NCI-H774 (cell line): ENCODE measurements at regions not wholly inside any gene's neighbourhood (a gene's known extent, or its start where the extent isn't known, plus 50 kb on each side); places are given as distances from the start of the nearest gene placed in this dataset.
"Not testable (repeated sequence)": the region's sequence is repeated elsewhere in the genome, so short reads cannot be mapped to it uniquely, and the experiment has no call there.

Experiments used
- DNase-seq: peaks from one replicate; lab custom pipeline; 2025; lab: John Stamatoyannopoulos, UW

DNA sequence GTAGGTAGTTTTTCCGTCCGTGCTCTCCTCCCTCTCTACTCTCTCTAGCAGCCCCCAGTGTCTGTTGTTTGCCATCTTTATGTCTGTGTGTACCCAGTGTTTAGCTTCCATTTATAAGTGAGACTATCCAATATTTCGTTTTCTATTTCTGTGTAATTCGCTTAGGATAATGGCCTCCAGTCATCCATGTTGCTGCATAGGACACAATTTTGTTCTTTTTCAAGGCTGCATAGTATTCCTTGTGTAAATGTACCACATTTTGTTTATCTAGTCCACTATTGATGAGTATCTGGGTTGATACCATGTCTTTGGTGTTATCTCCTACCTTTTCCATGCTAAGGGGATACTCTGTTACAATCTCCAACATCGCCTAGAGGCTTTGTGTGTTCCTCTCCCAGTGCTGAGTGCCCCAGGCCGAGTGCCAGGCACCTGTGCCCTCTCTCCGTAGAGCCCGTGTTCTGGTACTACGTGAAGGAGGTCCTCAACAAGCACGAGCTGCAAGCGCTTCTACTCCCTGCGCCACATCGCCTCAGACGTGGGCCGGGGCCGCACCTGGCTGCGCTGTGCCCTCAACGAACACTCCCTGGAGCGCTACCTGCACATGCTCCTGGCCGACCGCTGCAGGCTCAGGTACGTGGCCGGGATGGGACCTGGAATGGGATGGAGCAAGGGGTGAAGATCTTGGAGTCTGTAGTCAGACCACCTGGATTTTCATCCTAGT, 51.0 kb downstream of the NPIPB11 start:
- not testable (repeated sequence) for DNase-seq

DNA sequence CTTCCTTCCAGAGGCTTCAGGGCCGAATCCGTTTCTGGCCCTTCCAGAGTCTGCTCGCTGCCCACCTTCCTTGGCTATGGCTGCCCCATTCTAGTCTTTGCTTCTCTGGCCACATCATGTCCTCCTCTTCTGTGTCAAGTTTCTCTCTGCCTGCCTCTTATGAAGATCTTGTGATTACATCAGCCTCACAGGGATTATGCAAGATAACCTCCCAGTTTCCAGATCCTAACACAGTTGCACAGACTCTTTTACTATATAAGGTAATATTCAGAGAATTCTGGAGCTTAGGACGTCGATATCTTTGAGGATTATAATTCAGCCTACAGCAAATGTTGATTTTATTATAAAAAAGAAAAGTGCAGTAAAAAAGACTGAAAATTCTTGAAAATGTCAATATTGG, 52.1 kb downstream of the NPIPB11 start:
- not testable (repeated sequence) for DNase-seq

- not testable (repeated sequence) for DNase-seq
Observed at GRCh38 chr16:29352617-29352999, 53.9 kb downstream of the NPIPB11 start.

DNA sequence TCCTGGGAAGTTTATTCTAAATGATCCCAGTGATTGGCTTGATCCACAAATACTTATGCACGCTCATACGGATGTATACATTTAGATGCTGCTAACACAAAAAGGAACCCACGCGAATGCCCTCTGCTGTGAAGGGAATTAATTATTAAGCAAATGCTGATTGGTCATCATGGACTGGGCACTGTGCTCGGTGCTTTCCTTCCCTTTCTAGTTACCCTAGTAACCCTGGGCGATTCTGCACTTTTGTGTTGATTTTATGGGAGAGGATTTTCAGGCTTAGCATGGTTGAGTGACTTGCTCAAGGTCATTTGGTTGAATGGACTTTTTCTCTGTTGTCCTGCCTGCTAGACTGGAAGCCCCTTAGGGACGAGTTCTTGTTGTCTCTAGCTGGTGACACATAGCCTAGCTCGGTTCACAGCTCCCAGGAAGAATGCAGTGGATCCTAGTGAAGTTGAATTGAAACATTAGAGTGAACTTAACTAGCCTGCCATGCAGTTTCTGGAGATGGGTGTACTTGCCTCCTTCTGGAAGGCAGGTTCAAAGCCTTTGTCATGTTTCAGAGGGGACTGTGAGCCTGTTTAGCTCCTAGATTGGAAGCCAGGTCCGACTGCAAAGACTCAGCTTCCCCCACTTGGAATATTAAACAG, 54.4 kb downstream of the NPIPB11 start:
- not testable (repeated sequence) for DNase-seq

DNA sequence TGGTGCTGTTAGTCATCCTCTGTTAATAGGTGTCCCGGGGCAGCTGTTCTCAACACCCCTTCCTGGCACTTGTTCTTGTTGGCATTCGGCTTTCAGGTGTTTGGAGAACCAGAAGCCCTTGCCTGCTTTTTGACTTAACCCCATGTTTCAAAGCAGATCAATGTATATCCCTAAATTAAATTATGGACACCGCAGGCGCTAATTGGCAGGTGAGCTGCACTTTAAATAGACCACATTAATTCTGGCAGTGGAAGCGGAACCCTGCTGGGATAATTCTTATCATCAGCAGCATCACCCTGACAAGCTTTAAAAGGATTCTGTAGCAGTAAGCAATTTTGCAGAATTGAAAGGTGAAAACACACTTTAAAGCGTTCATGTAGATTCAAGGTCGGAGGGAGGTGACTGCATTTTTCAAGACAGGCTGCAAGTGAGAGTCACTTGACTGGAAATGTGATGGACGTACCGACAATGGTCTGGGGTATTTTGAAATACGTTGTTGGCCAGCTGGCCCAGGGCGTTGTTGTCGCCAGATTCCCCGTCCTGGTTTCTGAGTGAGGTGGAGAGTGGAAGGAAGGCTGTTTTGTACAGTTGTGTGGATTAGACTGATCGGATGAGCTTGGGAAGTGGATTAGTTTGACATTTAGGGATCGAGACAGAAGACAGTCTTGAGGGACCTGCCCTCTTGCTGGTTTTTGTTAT, 55.1 kb downstream of the NPIPB11 start:
- DNase-seq: not testable (repeated sequence)

- not testable (repeated sequence) for DNase-seq
Observed at GRCh38 chr16:29349966-29350365, 56.5 kb downstream of the NPIPB11 start.

GRCh38 chr16:29348748-29349147, 57.8 kb downstream of the NPIPB11 start:
- not testable (repeated sequence) for DNase-seq

DNA sequence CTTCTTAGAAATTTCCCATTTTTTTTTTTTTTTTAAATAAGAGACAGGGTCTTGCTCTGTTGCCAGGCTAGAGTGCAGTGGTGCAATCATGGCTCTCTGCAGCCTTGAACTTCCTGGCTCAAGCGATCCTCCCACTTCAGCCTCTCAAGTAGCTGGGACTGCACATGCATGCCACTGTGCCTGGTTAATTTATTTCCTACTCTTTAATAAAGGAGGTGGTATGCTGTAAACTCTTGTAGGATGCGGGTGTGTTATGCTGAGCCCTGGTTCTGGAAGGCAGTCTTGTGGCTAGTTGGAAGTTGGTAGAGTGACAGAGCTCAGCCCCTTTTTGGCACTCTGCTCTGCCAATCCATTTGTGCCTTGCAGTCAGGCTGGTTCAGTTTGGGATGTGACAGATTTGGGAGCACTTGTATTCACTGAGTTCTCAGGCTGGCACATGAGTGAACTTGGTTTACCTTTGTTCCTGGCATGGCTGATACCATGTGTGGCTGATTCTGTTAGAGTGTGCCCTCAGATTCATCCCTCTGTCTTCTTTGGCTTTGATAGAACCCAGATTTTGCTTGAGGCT, 58.3 kb downstream of the NPIPB11 start:
- DNase-seq: not testable (repeated sequence)

GRCh38 chr16:29346796-29347580, 59.5 kb downstream of the NPIPB11 start:
- not testable (repeated sequence) for DNase-seq

GRCh38 chr16:29346203-29346602, 60.3 kb downstream of the NPIPB11 start:
- not testable (repeated sequence) for DNase-seq

- DNase-seq: not testable (repeated sequence)
Observed at GRCh38 chr16:29342937-29343336, 63.6 kb downstream of the NPIPB11 start.

DNA sequence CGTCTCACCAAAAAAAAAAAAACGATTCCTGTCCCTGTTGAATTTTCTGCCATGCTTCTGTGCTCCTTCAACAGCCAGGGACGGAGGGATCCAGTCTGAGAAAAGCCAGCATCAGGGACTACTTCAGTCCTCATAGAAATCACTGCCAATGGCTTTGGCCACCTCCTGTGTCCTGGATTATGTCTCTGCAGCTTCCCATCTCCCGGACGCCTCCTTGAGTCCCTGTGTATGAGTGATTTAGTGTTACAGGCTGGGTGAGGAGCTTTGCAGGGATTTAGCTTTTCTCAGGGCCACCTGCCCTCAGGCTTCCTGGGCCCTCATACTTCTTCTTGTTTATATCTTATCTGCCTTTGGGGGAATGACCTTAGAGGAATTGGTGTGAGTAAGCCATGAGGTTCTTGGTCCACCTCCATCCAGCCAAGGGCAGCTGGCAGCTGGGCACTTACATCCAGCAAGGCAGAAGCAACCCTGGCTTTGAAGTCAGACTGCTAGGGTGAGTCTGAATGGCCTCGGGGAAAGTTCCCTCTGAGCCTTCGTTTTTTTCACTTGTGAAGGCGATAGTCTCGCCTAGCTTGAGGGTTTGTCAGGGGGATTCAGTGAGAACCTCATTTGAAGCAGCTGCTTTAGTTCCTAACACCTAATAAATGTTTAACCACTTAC, 65.6 kb downstream of the NPIPB11 start:
- DNase-seq: not testable (repeated sequence)

- not testable (repeated sequence) for DNase-seq
Observed at GRCh38 chr16:29340235-29340634, 66.3 kb downstream of the NPIPB11 start.

- not testable (repeated sequence) for DNase-seq
Observed at GRCh38 chr16:29338821-29339700, 67.5 kb downstream of the NPIPB11 start.

GRCh38 chr16:29337385-29337901, 69.1 kb downstream of the NPIPB11 start:
- DNase-seq: not testable (repeated sequence)

GRCh38 chr16:29335549-29335846, 71.0 kb downstream of the NPIPB11 start:
- DNase-seq: not testable (repeated sequence)

DNA sequence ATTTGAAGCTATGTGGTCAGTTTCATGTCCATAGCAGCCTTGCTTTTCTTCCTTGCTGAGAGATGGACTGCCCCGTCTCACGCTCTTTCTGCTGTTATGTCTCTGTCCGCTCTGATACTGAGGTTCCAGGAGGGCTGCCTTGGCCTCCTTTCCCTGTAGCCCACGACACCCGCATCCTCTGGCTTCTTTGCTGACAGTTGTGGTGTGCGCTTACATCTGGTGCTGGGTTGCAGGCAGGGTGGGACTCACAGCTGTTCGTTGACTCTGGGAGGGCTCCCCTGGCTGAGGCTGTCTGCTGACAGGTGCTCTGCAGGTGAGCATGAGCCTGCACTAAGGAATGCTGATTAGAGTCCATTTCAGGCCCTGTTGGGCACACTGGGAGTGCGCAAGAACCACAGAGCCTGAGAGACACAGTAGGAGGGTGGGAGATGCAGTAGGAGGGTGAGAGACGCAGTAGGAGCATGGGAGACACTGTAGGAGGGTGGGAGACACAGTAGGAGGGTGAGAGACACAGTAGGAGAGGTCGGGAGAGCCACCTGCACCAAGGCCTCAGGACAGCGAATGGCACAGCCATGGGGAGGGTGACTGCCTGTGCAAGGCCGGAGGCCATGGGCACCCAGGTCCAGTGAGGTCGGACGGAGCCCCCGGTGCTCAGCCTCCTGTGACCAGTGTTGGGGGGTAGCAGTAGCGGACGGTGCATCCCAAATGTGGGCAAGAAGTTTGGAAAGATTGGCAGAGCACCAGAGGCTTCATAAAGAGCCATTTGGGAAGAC, 71.5 kb downstream of the NPIPB11 start:
- not testable (repeated sequence) for DNase-seq

GRCh38 chr16:29333492-29334097, 72.9 kb downstream of the NPIPB11 start:
- not testable (repeated sequence) for DNase-seq

DNA sequence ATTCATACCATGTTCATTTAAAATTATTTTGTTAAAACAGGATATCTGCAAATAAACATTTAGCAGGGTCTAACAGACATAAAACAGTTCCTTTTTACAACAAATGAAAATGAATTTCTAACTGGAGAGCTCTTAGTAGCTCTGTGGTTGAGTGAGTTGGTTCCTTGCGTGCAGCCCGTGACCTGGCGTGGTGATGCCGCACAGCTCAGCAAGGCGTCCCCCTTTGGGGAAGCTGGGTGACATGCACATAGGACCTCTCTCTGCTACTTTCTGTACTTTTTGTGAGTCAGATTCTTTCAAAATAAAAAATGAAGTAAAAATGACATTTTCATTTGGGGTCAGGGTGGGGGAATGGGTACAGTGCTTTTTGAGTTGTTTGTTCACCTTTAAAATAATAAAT, 75.9 kb downstream of the NPIPB11 start:
- DNase-seq: not testable (repeated sequence)
